GM21381 (cell line): ENCODE measurements at regions not wholly inside any gene's neighbourhood (a gene's known extent, or its start where the extent isn't known, plus 50 kb on each side); places are given as distances from the start of the nearest gene placed in this dataset.

Experiments
- ATAC-seq: cut with Tn5 transposase; IDR thresholded peaks from one replicate; pipeline ENCODE4 v1.9.1; 2021; ENCODE audit warnings: mild to moderate bottlenecking, moderate library complexity; ENCODE audit not compliant: unreplicated experiment

DNA sequence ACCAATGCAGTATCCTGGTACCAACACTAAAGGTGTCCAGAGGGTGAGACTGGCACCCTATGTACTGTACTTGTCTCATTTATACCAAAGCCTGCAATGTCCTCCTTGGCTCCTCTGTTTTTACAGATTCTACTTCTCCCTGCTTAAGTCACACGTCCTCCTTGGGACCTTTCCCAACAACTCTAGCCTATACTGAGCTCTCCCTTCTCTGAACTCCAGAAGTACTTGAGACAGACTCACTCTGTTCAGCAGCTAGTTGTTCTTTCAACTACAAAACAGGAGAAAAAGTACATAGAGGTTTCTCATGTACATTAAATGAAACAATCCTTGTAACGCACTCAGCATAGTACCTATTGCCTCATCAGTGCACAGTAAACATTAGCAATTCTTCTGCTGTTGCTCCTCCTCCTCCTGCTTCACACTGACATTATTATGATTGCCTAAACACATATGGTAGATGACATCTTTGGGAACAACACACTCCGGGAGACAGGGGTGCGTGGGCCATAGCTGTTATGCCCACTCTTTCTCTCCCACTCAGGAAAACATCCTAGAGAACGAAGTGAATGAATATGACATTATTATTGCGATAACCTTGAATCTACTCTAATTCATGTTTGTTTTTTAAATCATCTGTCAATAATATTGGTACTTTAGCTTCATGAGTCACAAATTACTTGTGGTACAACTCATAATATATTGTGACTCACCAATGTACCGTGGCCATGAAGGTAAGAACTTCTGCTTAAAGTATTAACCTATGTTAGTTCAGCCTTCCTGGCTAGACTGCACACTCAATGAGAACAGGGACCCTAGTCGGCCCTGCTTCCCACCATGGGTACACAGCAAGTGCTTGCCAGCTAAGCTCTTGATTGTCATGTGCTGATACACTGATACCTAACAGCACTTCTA lies 180.3 kb upstream of the ADRA1B start:
- ATAC-seq, result no peak

DNA sequence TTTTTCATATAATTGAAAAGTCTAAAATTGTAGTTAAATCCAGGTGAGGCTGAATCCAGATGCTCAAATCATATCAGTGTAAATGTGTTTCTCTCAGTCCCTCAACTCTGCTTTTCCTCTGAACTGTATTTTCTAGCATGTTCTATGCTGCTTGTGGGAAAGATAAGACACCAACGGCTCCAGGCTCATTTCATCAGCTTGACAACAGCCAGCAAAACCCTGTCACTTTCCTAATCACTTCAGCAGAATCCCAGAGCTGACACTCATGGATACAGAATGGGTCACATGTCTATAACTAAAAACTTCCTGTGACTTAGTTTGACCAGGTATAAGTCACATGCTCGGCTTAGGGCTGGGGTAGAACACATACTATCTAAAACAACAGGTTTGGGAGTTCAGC lies 179.4 kb upstream of the ADRA1B start:
- ATAC-seq, result no peak

DNA sequence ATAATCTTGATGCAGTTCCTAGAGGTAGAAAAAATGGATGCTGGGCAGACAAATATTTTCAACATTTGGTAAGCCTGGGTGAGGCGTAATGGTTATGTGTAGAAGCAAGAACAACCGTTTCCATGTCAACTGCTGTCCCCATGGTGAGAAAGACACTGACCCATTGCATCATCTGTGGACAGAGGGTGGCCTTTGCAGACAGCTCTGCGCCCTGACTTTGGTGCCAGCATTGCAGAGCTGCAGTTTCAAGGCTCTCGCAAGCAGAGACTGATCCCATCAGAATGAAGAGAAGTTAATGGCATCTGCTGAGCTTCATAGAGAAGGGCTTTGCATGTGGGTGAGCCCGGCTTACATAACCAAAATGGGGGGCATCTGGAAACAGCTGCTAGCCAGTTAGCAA lies 179.0 kb upstream of the ADRA1B start:
- no peak for ATAC-seq

DNA sequence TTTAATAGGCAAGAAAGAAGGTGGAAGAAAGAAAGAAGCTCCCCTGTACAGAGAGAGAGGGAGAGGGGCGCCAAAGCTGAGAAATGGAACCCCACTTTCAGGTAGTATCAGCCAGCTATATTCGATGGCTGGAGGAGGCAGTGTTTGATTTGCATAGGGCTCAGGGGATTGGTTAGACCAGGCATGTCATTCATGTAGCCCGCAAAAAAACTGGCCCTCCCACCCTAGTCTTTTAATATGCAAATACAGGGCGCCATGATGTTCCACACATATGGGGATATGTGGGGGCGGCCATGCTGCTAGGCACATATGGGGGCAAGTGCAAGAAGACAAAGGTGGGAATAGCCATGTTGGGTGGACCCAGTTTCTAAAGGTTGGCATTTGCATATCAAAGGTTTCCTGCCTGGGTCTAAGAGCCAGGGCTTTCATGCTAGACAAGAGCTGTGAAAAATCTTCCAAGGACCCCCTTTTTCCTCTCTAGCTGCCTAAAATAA lies 174.4 kb upstream of the ADRA1B start:
- ATAC-seq, result no peak

DNA sequence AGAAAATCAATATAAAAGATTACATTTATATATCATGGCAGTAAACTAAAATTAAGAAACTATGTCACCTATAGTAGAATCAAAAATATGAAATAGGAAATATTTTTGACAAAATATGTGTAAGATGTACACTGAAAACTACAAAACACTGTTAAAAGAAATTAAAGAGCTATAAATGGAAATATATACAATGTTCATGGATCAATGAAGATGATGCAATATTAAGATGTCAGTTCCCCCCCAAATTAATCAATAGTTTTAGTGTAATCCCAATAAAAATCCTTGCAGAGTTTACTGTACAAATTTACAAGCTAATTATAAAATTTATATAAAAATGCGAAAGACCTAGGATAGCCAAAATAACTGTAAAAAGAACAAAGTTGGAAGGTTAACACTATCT lies 173.0 kb upstream of the ADRA1B start:
- no peak for ATAC-seq

DNA sequence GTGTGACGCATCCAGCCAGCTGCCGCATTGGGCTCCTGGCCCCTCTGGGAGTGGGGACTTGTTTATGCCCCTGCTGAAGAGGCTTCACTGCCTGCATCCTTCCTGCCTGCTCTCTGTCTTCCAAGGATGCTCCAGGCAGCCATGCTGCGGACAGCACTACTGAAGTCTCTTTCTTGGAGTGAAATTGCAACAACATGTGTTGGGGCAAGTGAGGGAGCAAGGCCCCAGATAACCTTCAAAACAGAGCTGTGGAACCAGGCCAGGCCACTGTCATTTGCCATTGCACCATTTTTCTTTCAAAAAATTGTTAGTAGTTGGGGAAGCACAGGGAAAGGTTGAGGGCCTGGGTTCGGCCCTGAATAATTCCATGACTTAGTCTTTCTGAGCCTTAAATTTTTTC lies 169.6 kb upstream of the ADRA1B start:
- no peak for ATAC-seq

DNA sequence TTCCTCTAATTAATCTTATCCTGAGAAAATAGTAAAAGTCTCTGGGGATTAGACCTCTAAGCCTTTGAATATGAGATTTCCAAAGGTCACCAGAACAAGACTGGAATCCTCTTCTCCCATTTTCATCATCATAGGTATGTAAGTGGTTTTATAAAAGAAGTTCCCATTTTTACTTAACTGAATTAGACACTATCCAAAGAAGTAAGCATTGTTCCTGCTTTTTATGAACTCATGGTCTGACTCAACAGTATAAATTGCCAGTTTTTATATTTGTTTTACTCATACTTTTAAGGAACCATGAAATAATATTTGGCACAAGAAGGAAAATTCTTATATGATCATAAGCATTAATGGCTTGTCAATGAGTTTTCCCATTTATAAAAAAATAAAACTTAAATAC lies 167.1 kb upstream of the ADRA1B start:
- no peak for ATAC-seq

DNA sequence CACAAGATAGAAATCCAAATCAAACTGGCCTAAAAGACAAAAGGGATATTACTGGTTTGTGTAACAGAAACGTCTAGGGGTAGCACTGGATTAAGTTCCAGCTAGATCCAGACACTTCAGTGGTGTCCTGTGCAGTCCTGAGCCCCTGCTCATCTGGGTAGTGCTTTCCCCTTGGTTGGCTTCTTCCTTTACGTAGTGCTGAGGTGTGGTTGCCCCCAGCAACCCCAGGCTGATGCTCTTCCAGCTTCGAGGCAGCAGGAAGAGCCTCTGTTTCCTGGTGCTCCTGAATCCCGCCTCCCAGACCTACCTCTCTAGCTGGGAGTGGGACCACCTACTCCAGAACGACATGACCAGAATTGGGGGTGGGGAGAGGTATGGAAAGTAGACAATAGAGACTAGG lies 166.1 kb upstream of the ADRA1B start:
- ATAC-seq, result no peak

DNA sequence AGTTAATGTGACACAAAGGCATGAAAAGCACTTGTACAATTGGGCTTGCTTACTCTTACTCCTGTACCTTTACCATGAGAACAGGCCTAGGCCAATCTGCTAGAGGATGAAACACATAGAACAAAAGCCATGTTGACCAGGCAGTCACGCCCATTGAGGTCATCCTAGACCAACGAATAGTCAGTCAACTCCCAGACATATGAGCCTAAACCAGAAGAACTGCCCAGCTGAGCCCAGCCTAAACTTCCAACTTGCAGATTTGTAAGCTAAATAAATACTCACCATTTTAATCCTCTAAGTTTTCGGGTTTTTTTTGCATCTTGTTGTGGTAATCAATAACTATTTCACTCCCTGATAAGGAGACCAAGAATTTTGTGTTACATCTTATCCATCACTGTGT lies 164.8 kb upstream of the ADRA1B start:
- ATAC-seq, result no peak

DNA sequence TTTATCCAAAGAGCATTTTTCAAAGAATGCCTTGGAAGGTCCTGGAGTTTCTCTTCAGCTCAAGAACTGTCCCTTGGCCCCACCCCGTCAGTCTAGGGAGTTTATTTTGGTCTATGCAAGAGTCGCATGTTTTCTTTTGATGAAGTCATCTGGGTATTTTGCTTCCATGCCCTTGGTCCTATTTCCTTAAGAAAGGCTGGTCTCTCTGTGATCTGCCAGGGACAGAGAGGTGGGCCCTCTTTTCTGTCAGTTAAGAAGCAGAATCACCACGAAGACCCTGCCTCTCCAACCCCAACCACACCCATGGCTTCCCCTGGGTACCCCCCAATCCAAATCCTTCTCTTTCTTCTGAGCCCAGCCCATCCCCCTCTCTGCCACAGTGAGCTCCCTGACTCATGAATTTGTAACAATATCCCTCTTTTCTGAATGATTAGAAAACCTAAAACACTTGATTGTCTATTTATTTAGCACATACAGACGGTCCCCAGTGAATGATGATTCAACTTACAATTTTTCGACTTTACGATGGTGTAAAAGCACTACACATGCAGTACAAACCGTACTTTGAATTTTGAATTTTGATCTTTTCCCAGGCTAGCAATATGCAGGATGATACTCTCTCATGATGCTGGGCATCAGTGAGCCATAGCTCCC lies 163.5 kb upstream of the ADRA1B start:
- no peak for ATAC-seq

DNA sequence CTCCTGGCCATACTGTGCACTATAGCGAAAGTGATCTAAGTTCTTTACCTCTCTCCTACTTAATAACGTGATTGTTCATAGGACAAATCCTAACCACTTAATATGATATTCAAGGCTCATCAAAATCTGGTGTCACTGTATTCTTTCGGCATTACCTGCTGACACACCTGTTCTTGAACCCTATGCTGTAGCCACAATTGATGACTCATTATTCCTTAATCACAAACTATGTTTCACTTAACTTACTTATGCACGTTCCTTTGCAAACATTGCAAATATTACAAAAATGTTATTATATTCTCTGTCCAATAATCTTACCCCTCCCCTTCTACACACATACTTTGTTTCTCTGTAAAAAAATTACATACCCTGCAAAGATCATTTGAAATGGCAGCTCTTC lies 158.1 kb upstream of the ADRA1B start:
- ATAC-seq, result no peak

DNA sequence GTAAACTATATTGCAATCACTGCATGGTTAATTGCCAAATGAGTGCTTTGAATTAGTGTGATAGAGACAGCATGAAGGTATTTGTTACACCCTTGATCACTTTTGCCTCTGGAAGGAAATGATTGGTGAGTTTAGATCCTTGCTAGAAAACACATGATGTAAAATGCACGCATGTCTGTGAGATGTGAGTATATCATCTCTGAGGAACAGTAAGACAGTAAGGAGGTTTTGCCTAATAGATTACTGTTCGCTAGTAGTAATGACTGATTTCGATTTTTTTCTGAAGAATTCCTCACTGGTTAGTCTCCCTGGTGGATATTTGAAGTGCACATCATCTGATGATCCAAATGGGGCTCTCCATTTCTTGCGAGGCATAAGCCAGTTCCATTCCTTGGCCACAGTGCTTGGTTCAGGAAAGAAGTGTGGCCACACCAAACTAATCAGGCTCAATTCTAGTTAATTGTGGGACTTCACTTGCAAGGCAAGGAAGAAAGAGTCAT lies 156.4 kb upstream of the ADRA1B start:
- ATAC-seq, result no peak

DNA sequence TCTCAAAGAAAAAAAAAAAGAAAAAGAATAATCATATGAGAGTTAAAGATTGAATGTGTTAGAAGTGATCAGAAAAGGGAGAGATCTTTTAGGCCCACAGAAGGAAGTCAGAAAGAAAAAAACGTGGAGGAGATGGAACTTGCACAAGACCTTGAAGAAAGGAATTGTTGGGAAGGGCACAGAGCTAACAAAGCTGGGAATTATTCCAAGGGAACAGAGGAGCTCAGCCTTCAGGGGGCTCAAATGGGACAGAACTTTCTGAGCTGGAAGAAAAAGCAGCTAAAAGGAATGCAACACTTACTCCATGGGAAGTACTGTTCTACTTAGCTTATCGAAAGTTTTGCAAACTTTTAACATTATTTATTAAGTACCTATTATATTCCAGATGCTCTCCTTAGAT lies 153.4 kb upstream of the ADRA1B start:
- no peak for ATAC-seq

DNA sequence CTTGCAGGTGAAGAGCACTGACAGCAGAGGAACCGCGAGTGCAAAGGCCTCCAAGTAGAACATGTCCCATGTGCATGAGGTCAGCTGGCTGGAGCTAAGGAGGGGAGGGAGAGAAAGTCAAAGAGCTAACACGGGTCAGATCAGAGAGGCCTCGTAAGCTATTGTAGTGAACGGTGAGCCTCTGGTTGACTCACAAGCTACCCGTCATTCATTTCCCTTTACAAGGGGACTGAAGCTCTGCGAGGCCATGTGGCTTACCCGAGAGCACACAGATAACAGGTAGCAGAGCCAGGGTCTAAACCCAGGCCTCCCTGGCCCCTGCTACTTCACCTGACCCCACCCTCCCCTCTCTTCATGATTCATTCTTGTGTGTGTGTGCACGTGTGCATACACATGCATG lies 152.7 kb upstream of the ADRA1B start:
- ATAC-seq, result no peak

DNA sequence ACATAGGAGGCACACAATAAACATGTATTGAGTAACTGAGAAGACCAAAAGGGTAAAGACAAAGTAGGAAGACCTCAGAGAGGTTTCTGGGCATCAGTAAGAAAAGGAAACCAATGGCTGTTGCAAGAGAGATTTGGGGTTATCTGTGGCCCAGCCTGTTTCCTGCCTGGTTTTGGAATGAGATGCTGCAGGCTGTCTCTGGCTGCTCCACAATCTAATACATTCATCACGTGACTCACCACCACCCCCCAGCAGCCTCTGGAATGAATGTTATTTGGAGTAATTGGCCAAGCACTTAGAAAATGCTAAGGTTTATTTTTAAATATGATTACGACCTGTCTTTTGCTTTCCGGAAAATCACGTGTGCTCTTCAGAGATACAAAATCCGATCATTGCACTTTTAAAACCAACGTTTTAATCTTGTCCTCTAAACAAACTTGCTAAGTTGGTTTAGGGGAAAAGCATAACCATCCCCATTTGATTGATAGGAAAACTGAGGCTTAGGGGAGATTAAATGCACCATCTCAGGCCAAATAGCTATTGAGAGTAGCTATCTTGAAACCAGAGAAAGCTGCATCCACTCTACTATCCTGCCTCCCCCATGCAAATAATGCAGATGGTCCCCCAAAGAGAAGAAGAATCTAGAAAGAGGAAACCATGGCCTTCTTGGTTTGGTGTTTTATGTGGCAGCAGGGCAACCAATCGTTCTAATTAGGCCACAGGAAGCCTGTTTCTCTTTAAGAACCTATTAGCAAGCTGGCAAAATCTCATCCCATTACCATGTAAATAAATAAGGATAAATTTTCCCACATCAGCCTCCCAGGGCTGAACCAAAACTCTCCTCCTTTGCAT lies 151.8 kb upstream of the ADRA1B start:
- no peak for ATAC-seq

DNA sequence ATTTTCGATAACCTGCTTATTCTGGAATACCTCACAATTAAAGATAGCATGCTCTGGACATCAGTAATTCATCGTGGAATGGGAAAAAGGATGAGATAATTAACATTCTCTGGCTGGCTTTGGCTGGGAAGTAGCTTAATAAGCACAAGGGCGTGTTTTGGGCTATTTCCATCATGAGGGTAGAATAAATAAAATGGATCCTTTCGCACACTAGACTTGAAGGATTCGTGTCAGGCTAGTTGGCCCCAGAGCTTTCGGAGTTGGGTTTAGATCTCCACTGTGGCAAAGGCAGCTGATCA lies 151.2 kb upstream of the ADRA1B start:
- ATAC-seq, result no peak

DNA sequence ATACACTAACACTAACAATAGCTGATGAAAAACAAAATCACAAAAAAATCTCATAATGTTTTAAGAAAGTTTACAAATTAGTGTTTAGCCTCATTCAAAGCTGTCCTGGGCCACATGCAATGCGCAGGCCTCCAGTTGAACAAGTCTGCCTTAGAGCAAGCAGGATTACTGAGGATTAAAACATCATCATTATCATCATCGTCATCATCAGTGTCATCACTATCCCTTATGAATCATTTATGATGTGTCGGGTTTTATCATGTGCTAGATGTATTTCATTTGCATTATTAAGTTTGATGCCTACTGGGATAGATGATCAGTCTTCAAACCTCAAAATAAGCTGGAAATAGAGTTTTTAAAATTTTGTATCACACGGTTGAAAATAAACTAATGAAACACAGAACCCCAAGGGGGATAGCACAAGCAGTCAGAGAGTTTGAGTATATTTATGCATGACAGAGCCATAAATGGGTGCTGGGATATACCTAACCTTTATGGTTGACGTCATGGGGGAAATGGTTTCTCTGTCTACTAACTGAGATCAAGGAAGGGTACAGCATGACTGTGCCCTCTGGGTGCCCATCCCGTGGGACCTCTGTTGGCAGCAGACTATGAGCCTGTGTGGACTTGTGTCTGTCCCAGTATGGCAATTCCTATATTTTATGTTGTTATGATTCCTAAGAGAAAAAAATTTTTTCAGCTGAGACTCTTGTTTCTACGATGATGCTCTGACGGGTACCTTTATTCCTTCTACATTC lies 150.3 kb upstream of the ADRA1B start:
- no peak for ATAC-seq

DNA sequence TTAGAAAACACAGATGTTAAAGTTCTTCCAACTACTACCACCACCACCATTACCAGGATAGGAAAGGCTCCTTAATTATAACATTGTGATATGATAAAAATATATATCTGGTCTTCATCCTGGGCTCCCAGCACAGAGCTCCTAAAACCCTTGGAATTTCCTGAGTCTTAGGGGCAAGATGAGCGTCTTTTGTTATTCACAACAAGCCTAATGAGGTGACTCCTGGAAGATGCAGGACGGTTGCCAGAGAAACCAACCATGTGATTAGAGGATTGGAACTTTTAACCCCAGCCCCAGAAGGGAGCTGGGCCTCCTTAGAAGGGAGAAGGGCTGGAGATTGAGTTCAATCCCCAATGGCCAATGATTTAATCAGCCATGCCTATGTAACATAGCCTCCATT lies 148.0 kb upstream of the ADRA1B start:
- no peak for ATAC-seq

DNA sequence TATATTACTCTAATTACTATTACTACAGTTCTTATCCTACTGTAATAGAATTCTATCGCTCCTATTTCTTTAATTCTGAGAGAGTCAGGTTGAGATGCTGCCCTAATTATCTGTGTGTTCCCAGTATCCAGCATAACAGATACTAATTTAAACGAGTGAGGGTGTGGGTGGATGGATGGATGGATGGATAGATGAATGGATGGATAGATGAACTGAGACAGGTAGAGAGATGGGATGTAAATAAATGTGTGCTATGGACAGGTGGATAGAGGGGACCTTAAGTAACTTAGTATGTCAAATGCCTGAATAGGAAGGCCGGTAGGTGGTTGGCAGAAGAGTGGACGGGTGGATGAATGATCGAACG lies 143.6 kb upstream of the ADRA1B start:
- no peak for ATAC-seq

DNA sequence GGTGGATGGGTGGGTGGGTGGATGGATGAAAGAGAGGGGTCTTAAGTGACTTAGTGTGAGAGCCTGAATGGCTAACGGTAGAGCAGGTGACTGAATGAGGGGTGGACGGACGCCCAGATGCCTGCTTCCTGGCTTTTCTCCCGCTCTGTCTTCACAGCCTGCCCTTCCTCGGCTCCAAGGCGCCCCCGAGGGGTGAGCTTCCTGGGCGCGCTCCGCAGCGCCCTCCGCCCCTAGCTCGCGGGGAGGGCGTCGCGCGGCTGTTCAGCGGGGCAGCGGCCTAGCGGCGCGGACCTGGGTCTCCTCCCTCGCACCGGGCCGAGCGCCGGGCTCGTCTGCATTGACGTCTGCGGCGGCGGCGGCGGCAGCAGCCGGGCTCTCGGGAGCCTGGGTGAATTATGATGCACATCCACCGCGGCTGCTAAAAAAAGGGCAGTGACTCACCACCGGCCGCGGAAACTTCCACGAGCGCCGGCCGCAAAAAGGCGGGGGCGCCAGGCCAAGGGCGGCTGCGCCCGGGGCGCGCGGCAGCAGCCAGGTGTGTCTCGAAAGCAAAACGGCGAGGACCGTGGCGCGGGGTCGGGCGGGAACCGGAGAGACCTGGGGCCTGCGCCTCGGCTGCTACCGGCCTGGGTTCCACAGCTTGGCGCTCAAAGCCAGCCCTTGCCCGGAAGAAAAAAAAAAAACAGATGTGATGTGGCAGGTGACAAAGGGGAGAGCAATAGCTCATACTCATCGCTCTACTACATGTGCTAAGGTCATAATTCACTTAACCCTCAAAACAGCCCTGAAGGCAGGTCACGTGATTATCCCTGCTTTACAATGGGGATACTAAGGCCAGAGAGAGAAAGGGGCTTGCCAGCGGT lies 143.0 kb upstream of the ADRA1B start:
- ATAC-seq, result peak; percentile 82
